GM04504 (cell line): ENCODE measurements at regions not wholly inside any gene's neighbourhood (a gene's known extent, or its start where the extent isn't known, plus 50 kb on each side); places are given as distances from the start of the nearest gene placed in this dataset.
"Not testable (repeated sequence)": the region's sequence is repeated elsewhere in the genome, so short reads cannot be mapped to it uniquely, and the experiment has no call there.

Experiments
- DNase-seq: peaks from one replicate; pipeline ENCODE4 v3.0.0-alpha.2; 2012; ENCODE audit warnings: low read depth

- no peak for DNase-seq
These were observed 307.1 kb upstream of the ADCY2 start for GRCh38 chr5:7088849-7089248.

DNA sequence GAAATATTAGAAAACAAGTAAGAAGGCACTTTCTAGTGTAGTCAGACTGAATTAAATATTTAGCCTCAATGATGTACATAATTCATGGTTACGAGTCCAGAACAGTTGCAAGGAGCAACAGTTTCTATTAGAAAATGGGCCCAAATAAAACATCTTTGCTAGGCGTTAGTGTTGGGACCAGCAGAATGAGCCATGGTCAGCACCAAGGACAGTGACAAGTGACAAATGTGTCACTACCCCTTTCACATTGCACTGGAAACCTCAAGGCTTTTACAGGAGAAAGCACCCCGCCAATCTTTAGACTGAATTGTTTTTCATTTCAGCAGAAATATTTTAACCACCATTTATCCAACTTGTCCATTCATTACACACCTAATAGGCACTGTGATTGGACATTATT is 301.3 kb upstream of the ADCY2 start:
- DNase-seq = no peak

GRCh38 chr5:7096294-7096693 is 299.6 kb upstream of the ADCY2 start:
- DNase-seq = no peak

DNA sequence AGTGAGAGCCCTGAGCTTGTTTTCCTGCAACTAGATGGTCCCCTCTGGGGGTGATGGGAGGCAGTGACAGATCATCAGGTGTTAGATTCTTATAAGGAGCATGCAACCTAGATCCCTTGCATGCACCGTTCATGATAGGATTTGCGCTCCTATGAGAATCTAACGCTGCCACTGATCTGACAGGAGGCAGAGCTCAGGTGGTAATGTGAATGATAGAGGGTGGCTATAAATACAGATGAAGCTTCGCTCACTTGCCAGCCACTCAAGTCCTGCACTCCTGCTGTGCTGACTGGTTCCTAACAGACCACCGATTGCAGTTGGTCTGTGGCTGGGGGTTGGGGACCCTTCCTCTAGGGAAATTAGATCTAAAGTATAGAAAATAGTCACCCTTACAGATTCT is 290.6 kb upstream of the ADCY2 start:
- DNase-seq = no peak

- DNase-seq = no peak
These were observed 278.0 kb upstream of the ADCY2 start for GRCh38 chr5:7117961-7118360.

- no peak for DNase-seq
These were observed 264.3 kb upstream of the ADCY2 start for GRCh38 chr5:7131680-7132079.

GRCh38 chr5:7146886-7147285 is 249.1 kb upstream of the ADCY2 start:
- no peak for DNase-seq

- DNase-seq = no peak
These were observed 238.9 kb upstream of the ADCY2 start for GRCh38 chr5:7157083-7157482.

GRCh38 chr5:7169240-7169878 is 226.6 kb upstream of the ADCY2 start:
- no peak for DNase-seq

DNA sequence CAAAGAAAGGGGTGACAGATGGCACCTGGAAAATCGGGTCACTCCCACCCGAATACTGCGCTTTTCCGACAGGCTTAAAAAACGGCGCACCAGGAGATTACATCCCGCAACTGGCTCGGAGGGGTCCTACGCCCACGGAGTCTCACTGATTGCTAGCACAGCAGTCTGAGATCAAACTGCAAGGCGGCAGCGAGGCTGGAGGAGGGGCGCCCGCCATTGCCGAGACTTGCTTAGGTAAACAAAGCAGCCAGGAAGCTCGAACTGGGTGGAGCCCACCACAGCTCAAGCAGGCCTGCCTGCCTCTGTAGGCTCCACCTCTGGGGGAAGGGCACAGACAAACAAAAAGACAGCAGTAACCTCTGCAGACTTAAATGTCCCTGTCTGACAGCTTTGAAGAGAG is 225.2 kb upstream of the ADCY2 start:
- not testable (repeated sequence) for DNase-seq

DNA sequence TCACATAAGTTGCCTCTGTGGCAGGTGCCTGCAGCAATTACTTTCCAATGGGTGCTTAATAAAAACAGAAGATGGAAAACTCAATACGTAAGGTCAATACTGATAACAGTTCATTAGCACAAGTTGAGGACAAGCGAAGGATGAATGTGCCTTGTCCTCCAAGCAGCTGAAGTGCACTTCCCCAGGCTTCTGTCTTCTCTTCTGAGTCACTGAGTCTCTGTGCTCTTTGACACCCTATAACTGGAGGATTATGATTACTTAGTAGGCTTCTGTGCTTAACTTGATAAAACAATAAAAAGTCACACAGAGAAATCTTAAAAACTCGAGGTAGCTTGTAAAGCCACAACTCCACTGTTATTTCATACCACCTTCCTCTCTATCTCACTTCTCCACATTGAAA is 216.6 kb upstream of the ADCY2 start:
- no peak for DNase-seq

GRCh38 chr5:7181841-7182240 is 214.1 kb upstream of the ADCY2 start:
- no peak for DNase-seq

- DNase-seq = no peak
These were observed 210.2 kb upstream of the ADCY2 start for GRCh38 chr5:7185742-7186141.

GRCh38 chr5:7186818-7187217 is 209.1 kb upstream of the ADCY2 start:
- no peak for DNase-seq

GRCh38 chr5:7190712-7191250 is 205.2 kb upstream of the ADCY2 start:
- DNase-seq = no peak

- DNase-seq = no peak
These were observed 203.9 kb upstream of the ADCY2 start for GRCh38 chr5:7192016-7192415.

- DNase-seq = no peak
These were observed 193.1 kb upstream of the ADCY2 start for GRCh38 chr5:7202846-7203245.

DNA sequence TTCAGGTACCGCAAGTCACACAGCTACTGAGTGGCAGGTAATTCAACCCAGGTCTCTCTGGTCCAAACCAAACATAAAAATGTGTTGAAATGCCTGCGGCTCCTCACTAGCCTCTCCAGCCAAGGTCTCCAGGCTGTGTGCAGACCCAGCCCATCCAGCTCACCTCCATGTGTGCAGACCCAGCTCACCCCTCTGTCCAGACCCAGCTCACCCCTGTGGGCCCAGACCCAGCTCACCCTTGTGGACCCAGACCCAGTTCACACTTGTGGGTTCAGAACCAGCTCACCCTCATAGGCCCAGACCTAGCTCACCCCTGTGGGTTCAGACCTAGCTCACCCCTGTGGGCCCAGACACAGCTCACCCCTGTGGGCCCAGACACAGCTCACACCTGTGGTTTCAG is 188.0 kb upstream of the ADCY2 start:
- DNase-seq = no peak

- no peak for DNase-seq
These were observed 187.0 kb upstream of the ADCY2 start for GRCh38 chr5:7208938-7209337.

DNA sequence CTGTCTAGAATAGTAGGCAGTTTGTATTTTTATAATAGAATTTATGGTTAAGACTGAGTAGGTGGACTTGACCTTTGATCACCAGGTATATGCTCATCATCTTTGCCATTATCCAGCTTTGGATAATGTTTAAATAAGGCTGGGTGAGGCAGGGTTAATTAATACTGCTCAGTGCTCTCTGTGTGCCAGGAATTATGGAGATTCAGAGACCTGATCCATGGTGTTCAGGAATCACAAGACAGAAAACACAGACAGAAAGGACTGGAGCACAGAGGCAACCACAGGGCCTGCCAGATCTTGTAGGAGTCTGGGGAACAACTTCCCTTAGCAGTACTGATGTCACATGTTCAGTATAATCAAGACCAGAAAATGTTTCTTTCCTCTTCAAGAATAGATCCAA is 186.3 kb upstream of the ADCY2 start:
- DNase-seq = no peak

- DNase-seq = no peak
These were observed 185.4 kb upstream of the ADCY2 start for GRCh38 chr5:7210549-7210948.

GRCh38 chr5:7213525-7213924 is 182.4 kb upstream of the ADCY2 start:
- no peak for DNase-seq

- no peak for DNase-seq
These were observed 181.0 kb upstream of the ADCY2 start for GRCh38 chr5:7214906-7215416.

DNA sequence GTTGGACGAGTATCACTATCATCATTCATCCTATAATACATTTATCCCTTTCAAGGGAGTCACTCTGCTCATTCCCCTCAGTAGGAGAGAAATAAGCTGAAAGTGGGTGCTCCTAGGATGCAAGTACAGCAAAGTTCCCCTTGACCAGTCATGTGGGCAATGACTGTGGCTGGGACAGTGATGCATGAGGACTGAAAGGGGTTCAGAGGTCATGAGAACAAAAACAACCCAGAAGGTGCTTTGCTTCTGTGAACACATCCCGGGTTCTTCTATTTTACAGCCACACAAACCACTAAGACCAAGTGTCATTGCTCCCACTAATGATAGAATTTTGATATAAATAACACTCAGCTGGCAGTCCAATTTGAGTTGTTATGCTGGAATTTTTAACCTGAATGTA is 177.8 kb upstream of the ADCY2 start:
- no peak for DNase-seq
